ENCODE measurements at regions not wholly inside any gene's neighbourhood (a gene's known extent, or its start where the extent isn't known, plus 50 kb on each side); places are given as distances from the start of the nearest gene placed in this dataset.

DNA sequence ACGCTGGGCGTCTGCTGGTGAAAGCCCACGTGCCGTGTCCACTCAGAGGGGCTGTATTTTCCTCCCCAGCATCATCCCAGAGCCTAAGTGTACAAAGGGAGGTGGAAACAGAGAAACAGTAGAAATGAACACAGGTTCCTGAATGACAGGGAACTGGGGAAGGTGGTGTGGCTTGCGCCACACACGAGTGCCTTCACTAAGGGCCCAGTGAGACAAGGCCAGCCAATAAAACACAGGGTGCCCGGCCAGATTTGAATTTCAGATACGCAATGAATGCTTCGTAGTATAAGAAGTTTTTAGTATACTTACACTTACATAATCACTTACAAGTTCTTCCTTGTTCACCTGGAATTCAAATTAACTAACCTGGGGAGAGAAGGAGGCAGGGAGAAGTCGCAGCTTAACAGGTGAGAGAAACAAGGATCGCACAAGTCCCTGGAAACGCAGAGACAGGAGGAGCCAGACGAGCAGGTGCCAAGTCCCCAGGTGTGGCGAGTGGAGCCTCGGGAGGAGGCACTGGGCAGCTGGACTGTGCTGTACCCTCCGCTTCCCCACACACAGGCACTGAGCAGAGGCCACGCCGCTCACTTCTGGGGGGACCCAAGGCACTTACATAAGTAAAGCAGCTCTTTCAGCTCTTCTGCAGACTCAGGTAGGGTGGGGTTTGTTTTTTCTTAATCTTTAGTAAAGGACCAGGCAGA lies 105.2 kb upstream of the MGMT start:
- intact Hi-C loops (cut with DNase I): no loop called here
- Histone ChIP-seq H3K27ac (ENCODE audit: low read length) (no peak overlapping the region), H3K4me1 (ENCODE audit: control insufficient read depth, insufficient read depth, low read length) (no peaks in the 10 kb centered on the region), H3K27me3 (ENCODE audit: control insufficient read depth, insufficient read depth) (no peaks in the 10 kb centered on the region), H3K4me3 (ENCODE audit: low read length) (no peak overlapping the region), H3K9me3 (ENCODE audit: control insufficient read depth, low read length) (no peaks in the 10 kb centered on the region)
- ATAC-seq: no peak
- WGBS: 91% methylated on average over 18 of the region's 18 CpGs
- no peak for DNase-seq

DNA sequence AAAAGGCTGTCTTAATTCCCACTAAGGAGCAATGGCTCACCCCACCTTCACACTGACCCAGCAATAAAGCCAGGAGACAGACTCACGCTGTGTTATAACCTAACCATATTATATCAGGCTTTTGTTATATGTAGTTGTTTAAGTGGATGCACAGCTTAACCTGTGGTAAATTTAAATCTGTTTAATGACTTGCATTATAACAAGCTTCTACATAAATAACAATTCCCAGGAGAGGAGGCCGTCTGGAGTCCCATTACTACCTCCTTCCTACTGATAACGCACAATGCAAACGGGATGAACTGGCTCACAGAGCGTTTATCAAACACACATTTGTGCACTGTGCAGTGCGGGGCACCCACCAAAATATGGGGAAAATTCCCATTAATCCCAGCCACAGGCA lies 102.1 kb upstream of the MGMT start:
- H3K27ac ChIP-seq (ENCODE audit: low read length): no peak overlapping the region
- no peaks in the 10 kb centered on the region for H3K4me1 ChIP-seq (ENCODE audit: control insufficient read depth, insufficient read depth, low read length)
- no peak overlapping the region for H3K4me3 ChIP-seq (ENCODE audit: low read length)
- ATAC-seq (no peak), DNase-seq (no peak)
- 72% methylated on average over 6 of the region's 6 CpGs for WGBS
- no peaks in the 10 kb centered on the region for H3K27me3 ChIP-seq (ENCODE audit: control insufficient read depth, insufficient read depth)
- intact Hi-C loops (cut with DNase I): no loop called here
- no peaks in the 10 kb centered on the region for H3K9me3 ChIP-seq (ENCODE audit: control insufficient read depth, low read length)

- DNase-seq: no peak
- H3K4me3 ChIP-seq (ENCODE audit: low read length): no peak overlapping the region
- H3K4me1 ChIP-seq (ENCODE audit: control insufficient read depth, insufficient read depth, low read length): no peaks in the 10 kb centered on the region
- H3K9me3 ChIP-seq (ENCODE audit: control insufficient read depth, low read length): no peaks in the 10 kb centered on the region
- intact Hi-C loops (cut with DNase I): no loop called here
- WGBS: 87% methylated on average over 6 of the region's 6 CpGs
- no peak for ATAC-seq
- H3K27ac ChIP-seq (ENCODE audit: low read length): no peak overlapping the region
- no peaks in the 10 kb centered on the region for H3K27me3 ChIP-seq (ENCODE audit: control insufficient read depth, insufficient read depth)
These were observed 101.2 kb upstream of the MGMT start for GRCh38 chr10:129365767-129366402.

- no peak overlapping the region for H3K4me3 ChIP-seq (ENCODE audit: low read length)
- DNase-seq: no peak
These were observed 100.6 kb upstream of the MGMT start for GRCh38 chr10:129366450-129366849.

DNA sequence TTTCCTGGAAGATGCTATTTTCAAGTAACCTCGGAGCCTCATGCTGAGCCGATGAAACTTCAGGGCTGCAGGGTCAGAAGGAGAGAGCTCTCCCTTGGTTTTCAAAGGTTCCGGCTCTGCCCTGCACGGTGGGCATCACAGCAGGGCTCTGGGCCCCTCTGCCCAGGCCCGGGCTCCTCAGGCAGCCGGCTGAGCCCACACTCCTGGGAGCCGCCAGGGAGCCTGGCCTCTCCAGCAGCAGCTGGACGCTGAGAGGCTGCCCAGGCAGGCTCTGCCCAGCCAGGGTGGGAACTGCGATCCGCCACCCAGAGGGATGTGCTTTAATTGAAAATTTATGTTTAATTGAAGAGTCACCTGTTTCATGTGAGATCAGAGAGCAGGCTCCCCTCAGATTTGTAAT lies 97.5 kb upstream of the MGMT start:
- DNase-seq (no peak), ATAC-seq (no peak)
- 76% methylated on average over 10 of the region's 10 CpGs for WGBS
- no peaks in the 10 kb centered on the region for H3K9me3 ChIP-seq (ENCODE audit: control insufficient read depth, low read length)
- H3K27me3 ChIP-seq (ENCODE audit: control insufficient read depth, insufficient read depth): no peaks in the 10 kb centered on the region
- intact Hi-C loops (cut with DNase I): no loop called here
- no peaks in the 10 kb centered on the region for H3K4me1 ChIP-seq (ENCODE audit: control insufficient read depth, insufficient read depth, low read length)
- no peak overlapping the region for H3K4me3 ChIP-seq (ENCODE audit: low read length)
- no peak overlapping the region for H3K27ac ChIP-seq (ENCODE audit: low read length)

More at GRCh38 chr10:129366450-129366849, 100.6 kb upstream of the MGMT start:
- no peaks in the 10 kb centered on the region for H3K27me3 ChIP-seq (ENCODE audit: control insufficient read depth, insufficient read depth)
- no peaks in the 10 kb centered on the region for H3K9me3 ChIP-seq (ENCODE audit: control insufficient read depth, low read length)
- H3K4me1 ChIP-seq (ENCODE audit: control insufficient read depth, insufficient read depth, low read length): no peaks in the 10 kb centered on the region
- 91% methylated on average over 3 of the region's 3 CpGs for WGBS
- ATAC-seq: no peak
- intact Hi-C loops (cut with DNase I): no loop called here
- H3K27ac ChIP-seq (ENCODE audit: low read length): no peak overlapping the region

DNA sequence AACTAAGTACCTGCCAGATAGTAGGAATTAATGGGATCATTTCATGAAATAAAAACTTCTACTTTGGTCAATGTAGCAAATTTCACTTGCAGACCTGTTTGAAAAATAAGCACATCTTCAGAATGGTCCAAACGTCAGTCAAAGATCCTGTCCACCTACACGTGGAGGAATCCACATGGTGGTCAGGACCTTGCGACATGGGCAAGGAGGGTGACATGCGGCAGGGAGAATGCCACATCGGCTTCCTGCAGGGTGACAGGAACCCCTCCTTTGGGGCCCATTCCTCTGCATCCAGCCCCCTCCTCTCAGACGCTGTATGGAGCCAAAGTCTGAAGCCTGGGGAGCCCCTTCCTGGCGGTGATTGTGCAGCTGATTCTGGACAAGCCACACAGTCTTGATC lies 95.5 kb upstream of the MGMT start:
- intact Hi-C loops (cut with DNase I): no loop called here
- H3K4me1 ChIP-seq (ENCODE audit: control insufficient read depth, insufficient read depth, low read length): no peaks in the 10 kb centered on the region
- DNase-seq (no peak), ATAC-seq (no peak)
- no peaks in the 10 kb centered on the region for H3K27me3 ChIP-seq (ENCODE audit: control insufficient read depth, insufficient read depth)
- H3K4me3 ChIP-seq (ENCODE audit: low read length): no peak overlapping the region
- no peak overlapping the region for H3K27ac ChIP-seq (ENCODE audit: low read length)
- WGBS: 64% methylated on average over 7 of the region's 7 CpGs
- H3K9me3 ChIP-seq (ENCODE audit: control insufficient read depth, low read length): no peaks in the 10 kb centered on the region

- 63% methylated on average over 9 of the region's 9 CpGs for WGBS
- Histone ChIP-seq H3K4me1 (ENCODE audit: control insufficient read depth, insufficient read depth, low read length) (no peaks in the 10 kb centered on the region), H3K9me3 (ENCODE audit: control insufficient read depth, low read length) (no peaks in the 10 kb centered on the region), H3K4me3 (ENCODE audit: low read length) (no peak overlapping the region), H3K27ac (ENCODE audit: low read length) (no peak overlapping the region), H3K27me3 (ENCODE audit: control insufficient read depth, insufficient read depth) (no peaks in the 10 kb centered on the region)
- intact Hi-C loops (cut with DNase I): no loop called here
- DNase-seq (no peak), ATAC-seq (no peak)
These were observed 94.9 kb upstream of the MGMT start for GRCh38 chr10:129372172-129372571.

- H3K9me3 ChIP-seq (ENCODE audit: control insufficient read depth, low read length): no peaks in the 10 kb centered on the region
- no peaks in the 10 kb centered on the region for H3K4me1 ChIP-seq (ENCODE audit: control insufficient read depth, insufficient read depth, low read length)
- no peak overlapping the region for H3K4me3 ChIP-seq (ENCODE audit: low read length)
- DNase-seq (no peak), ATAC-seq (no peak)
- intact Hi-C loops (cut with DNase I): no loop called here
- no peak overlapping the region for H3K27ac ChIP-seq (ENCODE audit: low read length)
- no peaks in the 10 kb centered on the region for H3K27me3 ChIP-seq (ENCODE audit: control insufficient read depth, insufficient read depth)
- 95% methylated on average over 12 of the region's 12 CpGs for WGBS
These were observed 93.8 kb upstream of the MGMT start for GRCh38 chr10:129373231-129373630.

- Histone ChIP-seq H3K27me3 (ENCODE audit: control insufficient read depth, insufficient read depth) (no peaks in the 10 kb centered on the region), H3K27ac (ENCODE audit: low read length) (no peak overlapping the region), H3K9me3 (ENCODE audit: control insufficient read depth, low read length) (no peaks in the 10 kb centered on the region), H3K4me3 (ENCODE audit: low read length) (no peak overlapping the region), H3K4me1 (ENCODE audit: control insufficient read depth, insufficient read depth, low read length) (no peaks in the 10 kb centered on the region)
- intact Hi-C loops (cut with DNase I): no loop called here
- DNase-seq (no peak), ATAC-seq (no peak)
- WGBS: 92% methylated on average over 12 of the region's 12 CpGs
These were observed 93.3 kb upstream of the MGMT start for GRCh38 chr10:129373718-129374117.

- 91% methylated on average over 4 of the region's 4 CpGs for WGBS
- DNase-seq (no peak), ATAC-seq (no peak)
- intact Hi-C loops (cut with DNase I): no loop called here
- Histone ChIP-seq H3K27me3 (ENCODE audit: control insufficient read depth, insufficient read depth) (no peaks in the 10 kb centered on the region), H3K27ac (ENCODE audit: low read length) (no peak overlapping the region), H3K4me1 (ENCODE audit: control insufficient read depth, insufficient read depth, low read length) (no peaks in the 10 kb centered on the region), H3K4me3 (ENCODE audit: low read length) (no peak overlapping the region), H3K9me3 (ENCODE audit: control insufficient read depth, low read length) (no peaks in the 10 kb centered on the region)
These were observed 91.9 kb upstream of the MGMT start for GRCh38 chr10:129375171-129375570.

DNA sequence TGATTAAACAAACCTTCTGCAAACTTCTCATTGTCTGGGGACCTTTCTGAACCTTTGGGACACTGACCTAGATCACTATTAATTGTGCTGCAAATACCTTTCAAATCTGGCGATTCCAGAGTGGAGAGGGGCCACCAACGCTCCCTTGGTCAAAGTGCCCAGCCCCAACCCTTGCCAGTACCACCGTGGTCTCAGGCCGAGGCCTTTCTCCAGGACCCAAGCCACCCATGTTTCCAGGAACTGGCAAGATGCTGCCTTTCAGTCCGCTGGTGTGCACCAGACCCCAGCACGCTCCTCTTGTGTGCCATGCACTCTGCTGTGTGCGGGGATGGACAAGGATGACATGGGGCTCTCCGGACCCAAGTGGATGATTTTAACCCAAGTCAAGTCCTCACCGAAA lies 91.1 kb upstream of the MGMT start:
- Histone ChIP-seq H3K4me1 (ENCODE audit: control insufficient read depth, insufficient read depth, low read length) (no peaks in the 10 kb centered on the region), H3K27me3 (ENCODE audit: control insufficient read depth, insufficient read depth) (no peaks in the 10 kb centered on the region), H3K4me3 (ENCODE audit: low read length) (no peak overlapping the region), H3K9me3 (ENCODE audit: control insufficient read depth, low read length) (no peaks in the 10 kb centered on the region), H3K27ac (ENCODE audit: low read length) (no peak overlapping the region)
- DNase-seq (no peak), ATAC-seq (no peak)
- intact Hi-C loops (cut with DNase I): no loop called here
- WGBS: 95% methylated on average over 9 of the region's 9 CpGs

DNA sequence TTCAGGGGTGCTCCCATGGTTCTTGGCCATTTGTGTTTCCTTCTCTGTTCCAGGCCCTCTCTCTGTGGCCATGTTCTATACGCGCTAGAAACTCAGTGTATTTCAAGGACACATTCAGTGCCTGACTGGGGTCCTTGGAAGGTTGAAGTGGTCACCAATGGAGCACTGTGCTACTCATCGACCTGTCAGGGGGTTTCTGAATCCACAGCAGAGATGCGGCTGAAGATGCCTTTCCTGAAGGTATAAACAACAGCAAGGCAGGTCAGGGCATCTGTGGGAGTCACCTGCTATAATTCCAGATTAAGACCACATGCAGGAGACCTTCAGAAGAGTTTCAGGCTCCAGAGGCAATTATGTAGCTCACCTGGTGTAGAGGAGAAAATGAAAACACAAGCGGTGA lies 86.8 kb upstream of the MGMT start:
- Histone ChIP-seq H3K4me3 (ENCODE audit: low read length) (no peak overlapping the region), H3K4me1 (ENCODE audit: control insufficient read depth, insufficient read depth, low read length) (no peaks in the 10 kb centered on the region), H3K9me3 (ENCODE audit: control insufficient read depth, low read length) (no peaks in the 10 kb centered on the region), H3K27ac (ENCODE audit: low read length) (no peak overlapping the region), H3K27me3 (ENCODE audit: control insufficient read depth, insufficient read depth) (no peaks in the 10 kb centered on the region)
- intact Hi-C loops (cut with DNase I): no loop called here
- ATAC-seq (no peak), DNase-seq (no peak)
- 96% methylated on average over 5 of the region's 5 CpGs for WGBS
